Kidney epithelial cell (primary cell): ENCODE measurements at regions not wholly inside any gene's neighbourhood (a gene's known extent, or its start where the extent isn't known, plus 50 kb on each side); places are given as distances from the start of the nearest gene placed in this dataset.
A peak's percentile ranks its signal among the peaks of the same experiment; 100 is the strongest.

Source experiments
- DNase-seq: peaks from one replicate; pipeline ENCODE4 v3.0.0-alpha.2; 2010; ENCODE audit warnings: low read depth
- H3K27me3 ChIP-seq: 2 replicates; pipeline ENCODE4 v1.6.0; 2011; ENCODE audit warnings: low read length; ENCODE audit not compliant: control insufficient read depth, insufficient read depth
- H3K36me3 ChIP-seq: 2 replicates; pipeline ENCODE4 v1.5.1; 2011; ENCODE audit warnings: low read length; ENCODE audit not compliant: control insufficient read depth, insufficient read depth
- H3K4me3 ChIP-seq: 2 replicates; pipeline ENCODE4 v1.5.1; 2011; ENCODE audit warnings: low read depth, mild to moderate bottlenecking, control low read depth, low read length
- CTCF ChIP-seq: IDR thresholded peaks from 2 replicates; pipeline ENCODE4 v1.5.1; 2011; ENCODE audit warnings: mild to moderate bottlenecking, moderate library complexity, low read length, control low read depth, inconsistent platforms; ENCODE audit not compliant: insufficient read depth, poor library complexity, severe bottlenecking

GRCh38 chr4:184292877-184293276 lies 75.2 kb upstream of the ENPP6 start:
- no peak for DNase-seq
- H3K4me3 ChIP-seq = no peak overlapping the region
- no peaks in the 10 kb centered on the region for H3K36me3 ChIP-seq
- H3K27me3 ChIP-seq = no peaks in the 10 kb centered on the region
- no peak for TF ChIP-seq CTCF

GRCh38 chr4:184292465-184292867 lies 74.8 kb upstream of the ENPP6 start:
- DNase-seq = no peak
- no peak for TF ChIP-seq CTCF
- no peaks in the 10 kb centered on the region for H3K27me3 ChIP-seq
- H3K36me3 ChIP-seq = no peaks in the 10 kb centered on the region
- H3K4me3 ChIP-seq = no peak overlapping the region

GRCh38 chr4:184289179-184289535 lies 71.5 kb upstream of the ENPP6 start:
- TF ChIP-seq CTCF = no peak
- no peak overlapping the region for H3K4me3 ChIP-seq

GRCh38 chr4:184288451-184289178 lies 70.9 kb upstream of the ENPP6 start:
- Histone ChIP-seq H3K4me3 (no peak overlapping the region), H3K36me3 (no peaks in the 10 kb centered on the region), H3K27me3 (no peaks in the 10 kb centered on the region)
- TF ChIP-seq CTCF = no peak
- no peak for DNase-seq

More at GRCh38 chr4:184289179-184289535, 71.5 kb upstream of the ENPP6 start:
- Histone ChIP-seq H3K27me3 (no peaks in the 10 kb centered on the region), H3K36me3 (no peaks in the 10 kb centered on the region)
- no peak for DNase-seq

GRCh38 chr4:184287697-184288255 lies 70.1 kb upstream of the ENPP6 start:
- Histone ChIP-seq H3K36me3 (no peaks in the 10 kb centered on the region), H3K27me3 (no peaks in the 10 kb centered on the region), H3K4me3 (no peak overlapping the region)
- peak; percentile 28 for TF ChIP-seq CTCF
- DNase-seq = no peak

GRCh38 chr4:184286358-184286757 lies 68.7 kb upstream of the ENPP6 start:
- TF ChIP-seq CTCF = no peak
- DNase-seq = no peak
- H3K36me3 ChIP-seq = no peaks in the 10 kb centered on the region

More at GRCh38 chr4:184286358-184286757, 68.7 kb upstream of the ENPP6 start:
- Histone ChIP-seq H3K27me3 (no peaks in the 10 kb centered on the region), H3K4me3 (no peak overlapping the region)
